ENCODE measurements at regions not wholly inside any gene's neighbourhood (a gene's known extent, or its start where the extent isn't known, plus 50 kb on each side); places are given as distances from the start of the nearest gene placed in this dataset.

DNA sequence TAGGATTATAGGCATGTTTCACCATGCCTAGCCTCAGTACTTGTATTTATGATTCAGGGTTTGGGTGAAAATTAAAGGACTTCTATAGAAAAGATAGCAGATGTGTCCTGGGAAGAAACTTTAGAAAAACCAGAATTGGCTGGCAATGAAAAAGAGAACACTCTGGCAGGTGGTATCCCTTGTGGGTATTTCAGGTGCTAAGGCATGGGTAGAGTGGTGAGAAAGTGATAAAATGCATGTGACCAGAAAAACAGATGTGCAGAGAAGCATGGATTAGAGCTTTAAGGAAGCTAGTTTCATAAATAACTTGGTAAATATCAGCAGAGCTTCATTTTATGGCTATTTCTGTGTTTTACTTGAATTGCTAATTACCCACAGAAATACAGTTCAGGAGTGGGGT is 622.2 kb downstream of the DOK5 start:
- Histone ChIP-seq H4K8ac (replicated peaks; ENCODE audit: insufficient read length, low read depth, low read length) (no peak overlapping the region), H3T11ph (ENCODE audit: low read length) (no peak overlapping the region), H3K4me2 (ENCODE audit: insufficient read depth, insufficient read length, low read length) (no peak overlapping the region), H3K56ac (ENCODE audit: insufficient read length, low read depth, low read length) (no peak overlapping the region), H2BK15ac (ENCODE audit: low read depth, low read length) (no peak overlapping the region), H3K79me1 (ENCODE audit: insufficient read depth, low read depth, low read length, poor library complexity, severe bottlenecking) (no peaks in the 10 kb centered on the region), H3K27ac (ENCODE audit: insufficient read length, low read depth, low read length) (no peak overlapping the region), H3K23me2 (ENCODE audit: insufficient read length, low read depth, low read length, poor library complexity, severe bottlenecking) (no peaks in the 10 kb centered on the region), H3K4me1 (ENCODE audit: insufficient read depth, low read length) (no peaks in the 10 kb centered on the region; the same call in 1 of the 2 replicates), H3K9me3 (ENCODE audit: control insufficient read depth, low read depth, low read length) (no peaks in the 10 kb centered on the region), H3K9ac (ENCODE audit: extremely low read depth, insufficient read length, low read length) (no peak overlapping the region), H2BK20ac (ENCODE audit: low read depth, low read length, poor library complexity, severe bottlenecking) (no peak overlapping the region), H2AFZ (ENCODE audit: low read length) (no peak overlapping the region), H2BK5ac (ENCODE audit: insufficient read length, low read length) (no peak overlapping the region), H3K27me3 (ENCODE audit: insufficient read depth, low read length) (no peaks in the 10 kb centered on the region), H2BK120ac (ENCODE audit: low read depth, low read length, poor library complexity, severe bottlenecking) (no peak overlapping the region), H3K4ac (ENCODE audit: low read depth, low read length) (no peak overlapping the region), H2AK5ac (ENCODE audit: insufficient read length, low read length) (no peak overlapping the region), H4K5ac (ENCODE audit: insufficient read length, low read depth, low read length) (no peak overlapping the region), H4K91ac (ENCODE audit: insufficient read length, low read depth, low read length) (no peak overlapping the region), H2BK12ac (ENCODE audit: insufficient read length, low read depth, low read length) (no peak overlapping the region), H3K14ac (ENCODE audit: insufficient read depth, low read length) (no peak overlapping the region), H4K20me1 (ENCODE audit: control insufficient read depth, insufficient read depth, insufficient read length) (no peaks in the 10 kb centered on the region), H3K79me2 (ENCODE audit: insufficient read depth, low read length) (no peaks in the 10 kb centered on the region), H3K23ac (ENCODE audit: insufficient read length, low read depth, low read length) (no peak overlapping the region), H3K18ac (ENCODE audit: insufficient read length, low read depth, low read length) (no peak overlapping the region)
- TF ChIP-seq, protein P1, sequence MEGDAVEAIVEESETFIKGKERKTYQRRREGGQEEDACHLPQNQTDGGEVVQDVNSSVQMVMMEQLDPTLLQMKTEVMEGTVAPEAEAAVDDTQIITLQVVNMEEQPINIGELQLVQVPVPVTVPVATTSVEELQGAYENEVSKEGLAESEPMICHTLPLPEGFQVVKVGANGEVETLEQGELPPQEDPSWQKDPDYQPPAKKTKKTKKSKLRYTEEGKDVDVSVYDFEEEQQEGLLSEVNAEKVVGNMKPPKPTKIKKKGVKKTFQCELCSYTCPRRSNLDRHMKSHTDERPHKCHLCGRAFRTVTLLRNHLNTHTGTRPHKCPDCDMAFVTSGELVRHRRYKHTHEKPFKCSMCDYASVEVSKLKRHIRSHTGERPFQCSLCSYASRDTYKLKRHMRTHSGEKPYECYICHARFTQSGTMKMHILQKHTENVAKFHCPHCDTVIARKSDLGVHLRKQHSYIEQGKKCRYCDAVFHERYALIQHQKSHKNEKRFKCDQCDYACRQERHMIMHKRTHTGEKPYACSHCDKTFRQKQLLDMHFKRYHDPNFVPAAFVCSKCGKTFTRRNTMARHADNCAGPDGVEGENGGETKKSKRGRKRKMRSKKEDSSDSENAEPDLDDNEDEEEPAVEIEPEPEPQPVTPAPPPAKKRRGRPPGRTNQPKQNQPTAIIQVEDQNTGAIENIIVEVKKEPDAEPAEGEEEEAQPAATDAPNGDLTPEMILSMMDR (conservative IDR thresholded peaks at IDR 0.05), result no peak
- no peak for DNase-seq
- peaks cover 0 to 5% (median 1%) of the 10 kb centered on the region in 3 experiments; a peak in 4 of 7 replicates for H3K36me3 Mint-ChIP-seq (ENCODE audit: insufficient read depth in 1 of 3, low read depth in 3 of 3)
- no peak overlapping the region for H3K4me3 Mint-ChIP-seq
- no peaks in the 10 kb centered on the region; the same call in 1 of the 2 replicates for H3K27me3 Mint-ChIP-seq (ENCODE audit: low read depth)
- no peak overlapping the region for H3K27ac Mint-ChIP-seq
- H3K9me3 Mint-ChIP-seq, result peaks cover 3 to 5% of the 10 kb centered on the region in 2 experiments
- peaks cover 16 to 17% of the 10 kb centered on the region in 2 experiments for H3K4me1 Mint-ChIP-seq

Data from H9 (cell line).